A549 (cell line): ENCODE measurements at regions not wholly inside any gene's neighbourhood (a gene's known extent, or its start where the extent isn't known, plus 50 kb on each side); places are given as distances from the start of the nearest gene placed in this dataset.

ENCODE experiments used
- CEBPB ChIP-seq, 2 experiments: fragments of >200 bp in 1 of 2; sonication (Bioruptor Twin) in 1 of 2; formaldehyde crosslinking in 1 of 2; IDR thresholded peaks; 2 replicates each; pipeline ENCODE4 v1.6.1; 2012 to 2016
- EHMT2 ChIP-seq: fragments of 200-600 bp; sonication (generic); IDR thresholded peaks from 2 replicates; pipeline ENCODE4 v1.6.1; 2016; ENCODE audit warnings: antibody characterized with exemption, low read depth, mild to moderate bottlenecking, moderate library complexity
- EP300 ChIP-seq, 2 experiments: fragments of >200 bp; sonication (Bioruptor Twin); formaldehyde crosslinking; IDR thresholded peaks; 2 replicates in 1 of 2; 3 replicates in 1 of 2; pipeline ENCODE4 v1.6.1; 2016 to 2017
- MAFK ChIP-seq: fragments of 450-650 bp; IDR thresholded peaks from 2 replicates; pipeline ENCODE4 v1.6.1; 2014; ENCODE audit not compliant: partially characterized antibody
- TF ChIP-seq, protein P1 (sequence below): fragments of >200 bp; sonication (Bioruptor Twin); formaldehyde crosslinking; IDR thresholded peaks from 3 replicates; pipeline ENCODE4 v1.5.1; 2016
- TF ChIP-seq, protein P2 (sequence below): fragments of 200-600 bp; sonication (generic); IDR thresholded peaks from 2 replicates; pipeline ENCODE4 v1.6.1; 2016; ENCODE audit warnings: antibody characterized with exemption, mild to moderate bottlenecking, moderate library complexity

DNA sequence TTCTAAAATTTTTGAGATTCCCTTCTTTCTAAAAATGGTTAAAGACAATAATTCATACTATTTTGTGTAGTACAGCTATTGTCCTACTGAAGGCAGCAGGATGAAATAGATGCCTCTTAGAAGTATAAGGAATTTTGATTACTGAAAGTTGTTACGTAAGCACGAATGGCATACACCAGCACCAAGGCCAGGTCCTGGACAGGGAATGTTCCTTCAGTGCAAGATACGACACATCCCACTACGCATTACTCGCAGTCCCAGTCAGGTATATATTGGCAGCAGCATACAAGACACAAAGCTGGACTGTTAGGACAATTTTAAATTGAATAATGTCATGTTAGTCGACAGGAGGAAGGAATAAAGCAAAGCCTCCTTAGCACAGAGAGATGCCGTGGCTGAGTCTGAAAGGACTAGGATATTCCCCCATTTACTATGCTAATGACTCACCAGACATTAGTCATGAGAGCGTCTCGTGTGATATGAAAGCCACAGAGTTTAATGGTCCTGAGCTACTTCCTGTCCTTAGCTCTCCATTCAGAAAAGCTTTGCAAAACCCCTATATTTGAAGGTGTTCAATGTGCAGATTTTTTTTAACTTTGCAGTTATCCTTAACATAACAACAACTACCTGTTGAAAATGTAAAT, 504.3 kb downstream of the FAM133A start:
- TF ChIP-seq, protein P1, sequence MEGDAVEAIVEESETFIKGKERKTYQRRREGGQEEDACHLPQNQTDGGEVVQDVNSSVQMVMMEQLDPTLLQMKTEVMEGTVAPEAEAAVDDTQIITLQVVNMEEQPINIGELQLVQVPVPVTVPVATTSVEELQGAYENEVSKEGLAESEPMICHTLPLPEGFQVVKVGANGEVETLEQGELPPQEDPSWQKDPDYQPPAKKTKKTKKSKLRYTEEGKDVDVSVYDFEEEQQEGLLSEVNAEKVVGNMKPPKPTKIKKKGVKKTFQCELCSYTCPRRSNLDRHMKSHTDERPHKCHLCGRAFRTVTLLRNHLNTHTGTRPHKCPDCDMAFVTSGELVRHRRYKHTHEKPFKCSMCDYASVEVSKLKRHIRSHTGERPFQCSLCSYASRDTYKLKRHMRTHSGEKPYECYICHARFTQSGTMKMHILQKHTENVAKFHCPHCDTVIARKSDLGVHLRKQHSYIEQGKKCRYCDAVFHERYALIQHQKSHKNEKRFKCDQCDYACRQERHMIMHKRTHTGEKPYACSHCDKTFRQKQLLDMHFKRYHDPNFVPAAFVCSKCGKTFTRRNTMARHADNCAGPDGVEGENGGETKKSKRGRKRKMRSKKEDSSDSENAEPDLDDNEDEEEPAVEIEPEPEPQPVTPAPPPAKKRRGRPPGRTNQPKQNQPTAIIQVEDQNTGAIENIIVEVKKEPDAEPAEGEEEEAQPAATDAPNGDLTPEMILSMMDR = no peak
- TF ChIP-seq, protein P2, sequence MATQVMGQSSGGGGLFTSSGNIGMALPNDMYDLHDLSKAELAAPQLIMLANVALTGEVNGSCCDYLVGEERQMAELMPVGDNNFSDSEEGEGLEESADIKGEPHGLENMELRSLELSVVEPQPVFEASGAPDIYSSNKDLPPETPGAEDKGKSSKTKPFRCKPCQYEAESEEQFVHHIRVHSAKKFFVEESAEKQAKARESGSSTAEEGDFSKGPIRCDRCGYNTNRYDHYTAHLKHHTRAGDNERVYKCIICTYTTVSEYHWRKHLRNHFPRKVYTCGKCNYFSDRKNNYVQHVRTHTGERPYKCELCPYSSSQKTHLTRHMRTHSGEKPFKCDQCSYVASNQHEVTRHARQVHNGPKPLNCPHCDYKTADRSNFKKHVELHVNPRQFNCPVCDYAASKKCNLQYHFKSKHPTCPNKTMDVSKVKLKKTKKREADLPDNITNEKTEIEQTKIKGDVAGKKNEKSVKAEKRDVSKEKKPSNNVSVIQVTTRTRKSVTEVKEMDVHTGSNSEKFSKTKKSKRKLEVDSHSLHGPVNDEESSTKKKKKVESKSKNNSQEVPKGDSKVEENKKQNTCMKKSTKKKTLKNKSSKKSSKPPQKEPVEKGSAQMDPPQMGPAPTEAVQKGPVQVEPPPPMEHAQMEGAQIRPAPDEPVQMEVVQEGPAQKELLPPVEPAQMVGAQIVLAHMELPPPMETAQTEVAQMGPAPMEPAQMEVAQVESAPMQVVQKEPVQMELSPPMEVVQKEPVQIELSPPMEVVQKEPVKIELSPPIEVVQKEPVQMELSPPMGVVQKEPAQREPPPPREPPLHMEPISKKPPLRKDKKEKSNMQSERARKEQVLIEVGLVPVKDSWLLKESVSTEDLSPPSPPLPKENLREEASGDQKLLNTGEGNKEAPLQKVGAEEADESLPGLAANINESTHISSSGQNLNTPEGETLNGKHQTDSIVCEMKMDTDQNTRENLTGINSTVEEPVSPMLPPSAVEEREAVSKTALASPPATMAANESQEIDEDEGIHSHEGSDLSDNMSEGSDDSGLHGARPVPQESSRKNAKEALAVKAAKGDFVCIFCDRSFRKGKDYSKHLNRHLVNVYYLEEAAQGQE = no peak
- no peak for TF ChIP-seq CEBPB (IDR thresholded peaks at IDR 0.05)
- TF ChIP-seq EHMT2 = no peak
- TF ChIP-seq EP300 (IDR thresholded peaks at IDR 0.05) = no peak
- TF ChIP-seq MAFK = no peak
